Type B pancreatic cell (in vitro differentiated cells): ENCODE measurements at regions not wholly inside any gene's neighbourhood (a gene's known extent, or its start where the extent isn't known, plus 50 kb on each side); places are given as distances from the start of the nearest gene placed in this dataset.

Experiments
- DNase-seq: peaks from one replicate; pipeline ENCODE4 v3.0.0; 2021; ENCODE audit warnings: mixed read lengths; ENCODE audit not compliant: unreplicated experiment; ENCODE audit errors: extremely low spot score
- H3K27ac Mint-ChIP-seq: 2 replicates; pipeline ENCODE4 v1.8.0; 2021; ENCODE audit warnings: mild to moderate bottlenecking, mixed read lengths
- H3K27me3 Mint-ChIP-seq: 2 replicates; pipeline ENCODE4 v1.8.0; 2021; ENCODE audit warnings: mixed read lengths
- H3K36me3 Mint-ChIP-seq: 2 replicates; pipeline ENCODE4 v1.8.0; 2021; ENCODE audit warnings: mixed read lengths
- H3K4me1 Mint-ChIP-seq: one replicate; pipeline ENCODE4 v1.8.0; 2021; ENCODE audit warnings: mixed read lengths; ENCODE audit not compliant: unreplicated experiment
- H3K4me3 Mint-ChIP-seq: 2 replicates; pipeline ENCODE4 v1.8.0; 2021; ENCODE audit warnings: mild to moderate bottlenecking, mixed read lengths
- H3K9me3 Mint-ChIP-seq: 2 replicates; pipeline ENCODE4 v1.8.0; 2021; ENCODE audit warnings: mixed read lengths
- CTCF ChIP-seq: fragments of 200-600 bp; sonication (generic); conservative IDR thresholded peaks from 2 replicates; pipeline ENCODE4 v1.5.0; 2021; ENCODE audit warnings: antibody characterized with exemption, mild to moderate bottlenecking

- Mint-ChIP-seq H3K4me1 (peaks cover 23% of the 10 kb centered on the region), H3K27ac (peak overlapping the region; percentile 3), H3K4me3 (no peak overlapping the region), H3K27me3 (peaks cover 35% of the 10 kb centered on the region), H3K9me3 (peaks cover 7% of the 10 kb centered on the region), H3K36me3 (peaks cover 5% of the 10 kb centered on the region)
- DNase-seq = no peak
- TF ChIP-seq CTCF = no peak
Observed at GRCh38 chr2:217193431-217194340, 333.8 kb upstream of the TNP1 start.

- Mint-ChIP-seq H3K27ac (no peak overlapping the region), H3K4me1 (peaks cover 22% of the 10 kb centered on the region), H3K4me3 (no peak overlapping the region), H3K9me3 (peaks cover 6% of the 10 kb centered on the region), H3K36me3 (peaks cover 5% of the 10 kb centered on the region), H3K27me3 (peaks cover 35% of the 10 kb centered on the region)
- DNase-seq = no peak
- no peak for TF ChIP-seq CTCF
Observed at GRCh38 chr2:217192366-217192765, 332.5 kb upstream of the TNP1 start.

GRCh38 chr2:217189747-217190146, 329.9 kb upstream of the TNP1 start:
- H3K4me3 Mint-ChIP-seq = no peak overlapping the region
- peaks cover 18% of the 10 kb centered on the region for H3K4me1 Mint-ChIP-seq
- H3K36me3 Mint-ChIP-seq = no peaks in the 10 kb centered on the region
- DNase-seq = no peak
- no peaks in the 10 kb centered on the region for H3K9me3 Mint-ChIP-seq
- no peak overlapping the region for H3K27ac Mint-ChIP-seq
- H3K27me3 Mint-ChIP-seq = peaks cover 32% of the 10 kb centered on the region
- no peak for TF ChIP-seq CTCF

- no peaks in the 10 kb centered on the region for H3K9me3 Mint-ChIP-seq
- no peak for DNase-seq
- H3K4me3 Mint-ChIP-seq = no peak overlapping the region
- TF ChIP-seq CTCF = no peak
- peaks cover 32% of the 10 kb centered on the region for H3K27me3 Mint-ChIP-seq
- H3K36me3 Mint-ChIP-seq = no peaks in the 10 kb centered on the region
- no peak overlapping the region for H3K27ac Mint-ChIP-seq
- peaks cover 15% of the 10 kb centered on the region for H3K4me1 Mint-ChIP-seq
Observed at GRCh38 chr2:217189131-217189530, 329.3 kb upstream of the TNP1 start.

- no peaks in the 10 kb centered on the region for H3K36me3 Mint-ChIP-seq
- no peak for DNase-seq
- no peak overlapping the region for H3K4me3 Mint-ChIP-seq
- TF ChIP-seq CTCF = no peak
- H3K4me1 Mint-ChIP-seq = peaks cover 10% of the 10 kb centered on the region
- H3K27ac Mint-ChIP-seq = no peak overlapping the region
- peaks cover 18% of the 10 kb centered on the region for H3K27me3 Mint-ChIP-seq
- H3K9me3 Mint-ChIP-seq = no peaks in the 10 kb centered on the region
Observed at GRCh38 chr2:217186668-217187159, 326.9 kb upstream of the TNP1 start.
